ENCODE measurements at regions not wholly inside any gene's neighbourhood (a gene's known extent, or its start where the extent isn't known, plus 50 kb on each side); places are given as distances from the start of the nearest gene placed in this dataset.

- no peak for DNase-seq (ENCODE audit: low read depth)
- TF ChIP-seq, protein P1, sequence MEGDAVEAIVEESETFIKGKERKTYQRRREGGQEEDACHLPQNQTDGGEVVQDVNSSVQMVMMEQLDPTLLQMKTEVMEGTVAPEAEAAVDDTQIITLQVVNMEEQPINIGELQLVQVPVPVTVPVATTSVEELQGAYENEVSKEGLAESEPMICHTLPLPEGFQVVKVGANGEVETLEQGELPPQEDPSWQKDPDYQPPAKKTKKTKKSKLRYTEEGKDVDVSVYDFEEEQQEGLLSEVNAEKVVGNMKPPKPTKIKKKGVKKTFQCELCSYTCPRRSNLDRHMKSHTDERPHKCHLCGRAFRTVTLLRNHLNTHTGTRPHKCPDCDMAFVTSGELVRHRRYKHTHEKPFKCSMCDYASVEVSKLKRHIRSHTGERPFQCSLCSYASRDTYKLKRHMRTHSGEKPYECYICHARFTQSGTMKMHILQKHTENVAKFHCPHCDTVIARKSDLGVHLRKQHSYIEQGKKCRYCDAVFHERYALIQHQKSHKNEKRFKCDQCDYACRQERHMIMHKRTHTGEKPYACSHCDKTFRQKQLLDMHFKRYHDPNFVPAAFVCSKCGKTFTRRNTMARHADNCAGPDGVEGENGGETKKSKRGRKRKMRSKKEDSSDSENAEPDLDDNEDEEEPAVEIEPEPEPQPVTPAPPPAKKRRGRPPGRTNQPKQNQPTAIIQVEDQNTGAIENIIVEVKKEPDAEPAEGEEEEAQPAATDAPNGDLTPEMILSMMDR (conservative IDR thresholded peaks at IDR 0.05; ENCODE audit: low read length): no peak
- no peak overlapping the region for H3K4me3 ChIP-seq (ENCODE audit: low read length)
Measured at GRCh38 chr2:134134313-134134706, 119.6 kb upstream of the MGAT5 start.

GRCh38 chr2:134134827-134135226 is 119.0 kb upstream of the MGAT5 start:
- TF ChIP-seq, protein P1 (conservative IDR thresholded peaks at IDR 0.05; ENCODE audit: low read length): no peak
- no peak overlapping the region for H3K4me3 ChIP-seq (ENCODE audit: low read length)
- DNase-seq (ENCODE audit: low read depth): no peak

GRCh38 chr2:134135793-134136192 is 118.1 kb upstream of the MGAT5 start:
- no peak for DNase-seq (ENCODE audit: low read depth)
- TF ChIP-seq, protein P1 (conservative IDR thresholded peaks at IDR 0.05; ENCODE audit: low read length): no peak
- H3K4me3 ChIP-seq (ENCODE audit: low read length): no peak overlapping the region

DNA sequence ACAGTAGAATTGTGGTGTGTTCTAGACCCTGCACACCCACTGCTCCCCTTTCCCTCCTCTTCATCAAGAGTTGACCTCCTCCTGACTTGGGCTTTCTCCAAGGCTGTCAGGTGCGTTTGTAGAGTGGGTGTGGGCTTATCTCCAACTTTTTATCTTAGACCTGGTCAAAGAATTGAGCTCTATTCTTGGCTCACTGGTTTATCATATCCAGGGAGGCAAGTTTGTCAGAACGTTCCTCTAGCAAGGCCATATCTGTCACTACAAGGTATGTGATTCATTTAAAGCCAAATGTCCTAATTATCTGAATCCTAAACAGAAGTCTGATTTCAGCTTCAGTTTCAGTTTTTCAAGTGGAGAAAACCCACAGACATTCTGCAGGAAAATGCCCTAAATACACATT is 117.1 kb upstream of the MGAT5 start:
- TF ChIP-seq, protein P1 (conservative IDR thresholded peaks at IDR 0.05; ENCODE audit: low read length): no peak
- no peak for DNase-seq (ENCODE audit: low read depth)
- peak overlapping the region; percentile 42 for H3K4me3 ChIP-seq (ENCODE audit: low read length)

DNA sequence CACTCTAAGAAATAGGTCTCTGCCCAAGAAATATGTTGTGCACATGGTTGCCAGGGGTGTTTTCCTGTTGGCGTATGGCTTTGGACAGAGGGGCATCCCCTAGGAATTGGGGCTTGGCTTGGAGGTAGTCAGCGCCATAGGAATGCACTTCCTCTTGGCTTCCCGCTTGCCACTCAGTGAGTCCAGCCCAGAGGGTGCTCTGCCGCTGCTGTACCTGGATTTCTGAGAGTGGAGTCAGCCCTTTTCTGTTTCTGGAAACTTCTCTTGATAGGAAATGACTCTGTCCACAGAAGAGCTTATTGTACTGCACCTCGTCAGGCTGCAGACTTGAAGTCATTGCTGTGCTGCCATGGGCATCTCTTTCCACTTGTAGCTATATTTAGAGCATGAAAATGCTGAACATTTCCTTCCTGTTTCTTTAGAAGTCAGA is 116.7 kb upstream of the MGAT5 start:
- peak; percentile 84 for DNase-seq (ENCODE audit: low read depth)
- H3K4me3 ChIP-seq (ENCODE audit: low read length): peak overlapping the region; percentile 42
- TF ChIP-seq, protein P1 (conservative IDR thresholded peaks at IDR 0.05; ENCODE audit: low read length): no peak

DNA sequence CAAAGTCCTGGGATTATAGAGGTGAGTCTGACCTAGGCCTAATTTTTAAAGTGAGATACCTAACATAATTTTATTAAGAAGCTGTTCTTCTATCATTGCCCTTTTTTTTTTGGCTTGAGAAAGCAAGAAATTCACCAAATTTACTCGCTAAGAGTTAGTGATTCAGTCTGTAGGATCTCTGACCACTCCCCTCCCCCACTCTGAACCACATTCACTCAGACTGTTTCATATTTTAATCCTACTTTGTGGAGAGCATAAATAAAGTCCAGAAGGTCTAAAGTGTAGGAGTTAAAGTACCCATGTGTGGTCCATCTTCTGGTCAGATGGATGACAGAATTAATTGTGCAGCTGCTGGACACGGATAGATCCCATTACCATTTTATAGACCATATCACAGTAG is 115.8 kb upstream of the MGAT5 start:
- DNase-seq (ENCODE audit: low read depth): peak; percentile 46
- no peak overlapping the region for H3K4me3 ChIP-seq (ENCODE audit: low read length)
- TF ChIP-seq, protein P1 (conservative IDR thresholded peaks at IDR 0.05; ENCODE audit: low read length): no peak

GRCh38 chr2:134139611-134140010 is 114.3 kb upstream of the MGAT5 start:
- no peak for DNase-seq (ENCODE audit: low read depth)
- no peak overlapping the region for H3K4me3 ChIP-seq (ENCODE audit: low read length)
- TF ChIP-seq, protein P1 (conservative IDR thresholded peaks at IDR 0.05; ENCODE audit: low read length): no peak
